GM10266 (cell line): ENCODE measurements at regions not wholly inside any gene's neighbourhood (a gene's known extent, or its start where the extent isn't known, plus 50 kb on each side); places are given as distances from the start of the nearest gene placed in this dataset.

Experiments
- DNase-seq: peaks from one replicate; pipeline ENCODE4 v3.0.0; 2012; ENCODE audit errors: extremely low spot score
- CTCF ChIP-seq: IDR thresholded peaks from 2 replicates; pipeline ENCODE4 v1.5.1; 2012; ENCODE audit warnings: mild to moderate bottlenecking, low read depth; ENCODE audit not compliant: control insufficient read depth, insufficient read depth; ENCODE audit errors: missing control alignments

GRCh38 chr1:191685669-191686068 is 472.6 kb upstream of the RGS18 start:
- DNase-seq: no peak
- no peak for TF ChIP-seq CTCF

GRCh38 chr1:191687721-191688120 is 470.5 kb upstream of the RGS18 start:
- no peak for TF ChIP-seq CTCF
- DNase-seq: no peak

GRCh38 chr1:191690931-191691330 is 467.3 kb upstream of the RGS18 start:
- no peak for DNase-seq
- TF ChIP-seq CTCF: no peak

- TF ChIP-seq CTCF: no peak
- no peak for DNase-seq
Observed at GRCh38 chr1:191693797-191694196, 464.5 kb upstream of the RGS18 start.

- peak; percentile 11 for DNase-seq
Observed at GRCh38 chr1:191695865-191696264, 462.4 kb upstream of the RGS18 start.

GRCh38 chr1:191696354-191696753 is 461.9 kb upstream of the RGS18 start:
- no peak for DNase-seq
- no peak for TF ChIP-seq CTCF

More at GRCh38 chr1:191695865-191696264, 462.4 kb upstream of the RGS18 start:
- TF ChIP-seq CTCF: no peak

GRCh38 chr1:191697556-191697955 is 460.7 kb upstream of the RGS18 start:
- TF ChIP-seq CTCF: no peak
- DNase-seq: no peak

GRCh38 chr1:191698246-191698645 is 460.0 kb upstream of the RGS18 start:
- no peak for TF ChIP-seq CTCF
- no peak for DNase-seq
